Liver (tissue), 8 donors: ENCODE measurements at regions not wholly inside any gene's neighbourhood (a gene's known extent, or its start where the extent isn't known, plus 50 kb on each side); places are given as distances from the start of the nearest gene placed in this dataset.
"Not testable (repeated sequence)": the region's sequence is repeated elsewhere in the genome, so short reads cannot be mapped to it uniquely, and the experiment has no call there.

Experiments
- DNase-seq: peaks from one replicate; pipeline ENCODE4 v3.0.0-alpha.2; 2017; ENCODE audit warnings: low spot score
- H3K27ac ChIP-seq, 2 donors: one replicate each; pipeline ENCODE4 v1.7.0; 2013; ENCODE audit warnings: inconsistent platforms in 2 of 2, low read length in 2 of 2, control low read depth in 1 of 2, low read depth in 1 of 2, mild to moderate bottlenecking in 1 of 2
- H3K27me3 ChIP-seq, 4 donors: one replicate each; pipeline versions ENCODE4 v1.6.1 to v1.7.0; 2013; ENCODE audit warnings: low read length in 3 of 4, inconsistent platforms in 1 of 4, mild to moderate bottlenecking in 1 of 4, moderate library complexity in 1 of 4; ENCODE audit not compliant: control insufficient read depth in 4 of 4, insufficient read depth in 4 of 4
- H3K36me3 ChIP-seq, 4 donors: one replicate each; pipeline versions ENCODE4 v1.6.1 to v1.7.0; 2013; ENCODE audit warnings: low read length in 3 of 4, mild to moderate bottlenecking in 3 of 4, low read depth in 1 of 4, moderate library complexity in 1 of 4; ENCODE audit not compliant: control insufficient read depth in 4 of 4, insufficient read depth in 3 of 4
- H3K4me1 ChIP-seq, 4 donors: one replicate each; pipeline versions ENCODE4 v1.6.1 to v1.7.0; 2013; ENCODE audit warnings: low read length in 3 of 4, mild to moderate bottlenecking in 3 of 4, moderate library complexity in 1 of 4; ENCODE audit not compliant: control insufficient read depth in 4 of 4, insufficient read depth in 4 of 4
- H3K4me3 ChIP-seq, 3 donors: one replicate each; pipeline versions ENCODE4 v1.6.1 to v1.7.0; 2013; ENCODE audit warnings: low read length in 3 of 3, control low read depth in 1 of 3, low read depth in 1 of 3, mild to moderate bottlenecking in 1 of 3
- H3K9ac ChIP-seq, 2 donors: one replicate each; pipeline ENCODE4 v1.7.0; 2013; ENCODE audit warnings: low read length in 2 of 2, mild to moderate bottlenecking in 2 of 2, moderate library complexity in 2 of 2, control low read depth in 1 of 2, low read depth in 1 of 2
- H3K9me3 ChIP-seq, 4 donors: one replicate each; pipeline versions ENCODE4 v1.6.1 to v1.7.0; 2013; ENCODE audit warnings: low read length in 3 of 4; ENCODE audit not compliant: control insufficient read depth in 4 of 4
- CTCF ChIP-seq: fragments of 150-350 bp; IDR thresholded peaks from 2 replicates; pipeline ENCODE4 v1.5.1; 2017; ENCODE audit warnings: improper control_type of control experiment, low read depth, low read length; ENCODE audit not compliant: missing input control
- EGR1 ChIP-seq, 2 donors: IDR thresholded peaks; 2 replicates each; pipeline ENCODE4 v1.6.1; 2016 to 2018; ENCODE audit warnings: antibody characterized with exemption in 2 of 2, low read depth in 2 of 2
- FOXA1 ChIP-seq: IDR thresholded peaks from 2 replicates; pipeline ENCODE4 v1.6.1; 2016; ENCODE audit warnings: antibody characterized with exemption
- FOXA2 ChIP-seq: IDR thresholded peaks from 2 replicates; pipeline ENCODE4 v1.6.1; 2016; ENCODE audit warnings: antibody characterized with exemption
- GABPA ChIP-seq, 2 donors: IDR thresholded peaks in 1 of 2; conservative IDR thresholded peaks in 1 of 2; 2 replicates each; pipeline ENCODE4 v1.6.1; 2016; ENCODE audit warnings: antibody characterized with exemption in 2 of 2, mild to moderate bottlenecking in 1 of 2, moderate library complexity in 1 of 2
- HNF4A ChIP-seq, 2 donors: conservative IDR thresholded peaks; 2 replicates each; pipeline ENCODE4 v1.6.1; 2016; ENCODE audit warnings: antibody characterized with exemption in 2 of 2, mild to moderate bottlenecking in 2 of 2
- HNF4G ChIP-seq: IDR thresholded peaks from 2 replicates; pipeline ENCODE4 v1.6.1; 2016; ENCODE audit warnings: antibody characterized with exemption
- JUND ChIP-seq, 2 donors: IDR thresholded peaks; 2 replicates each; pipeline ENCODE4 v1.6.1; 2016; ENCODE audit warnings: antibody characterized with exemption in 2 of 2
- NR2F2 ChIP-seq: IDR thresholded peaks from 2 replicates; pipeline ENCODE4 v1.6.1; 2016; ENCODE audit warnings: antibody characterized with exemption
- RAD21 ChIP-seq, 2 donors: IDR thresholded peaks; 2 replicates each; pipeline ENCODE4 v1.6.1; 2016; ENCODE audit warnings: antibody characterized with exemption in 2 of 2, mild to moderate bottlenecking in 2 of 2
- RXRA ChIP-seq, 2 donors: IDR thresholded peaks; 2 replicates each; pipeline ENCODE4 v1.6.1; 2017 to 2018; ENCODE audit warnings: antibody characterized with exemption in 2 of 2, mild to moderate bottlenecking in 1 of 2
- SP1 ChIP-seq: IDR thresholded peaks from 2 replicates; pipeline ENCODE4 v1.6.1; 2018; ENCODE audit warnings: antibody characterized with exemption, mild to moderate bottlenecking
- TAF1 ChIP-seq: conservative IDR thresholded peaks from 2 replicates; pipeline ENCODE4 v1.6.1; 2016; ENCODE audit warnings: antibody characterized with exemption, mild to moderate bottlenecking
- YY1 ChIP-seq: IDR thresholded peaks from 2 replicates; pipeline ENCODE4 v1.6.1; 2016; ENCODE audit warnings: antibody characterized with exemption, mild to moderate bottlenecking
- ZBTB33 ChIP-seq: IDR thresholded peaks from 2 replicates; pipeline ENCODE4 v1.6.1; 2016; ENCODE audit warnings: antibody characterized with exemption
- whole genome bisulfite sequencing: extraction: QIAGEN DNeasy Blood & Tissue Kit; methylation state at CpG from one replicate; pipeline ENCODE4 v1.1.7; 2013; 5-methylcytosine and 5-hydroxymethylcytosine counted together
- TF ChIP-seq, protein P1 (sequence below): IDR thresholded peaks from 2 replicates; pipeline ENCODE4 v1.6.1; 2016; ENCODE audit warnings: antibody characterized with exemption
- TF ChIP-seq, protein P2 (sequence below): IDR thresholded peaks from 2 replicates; pipeline ENCODE4 v1.6.1; 2016; ENCODE audit warnings: antibody characterized with exemption
- TF ChIP-seq, protein P3 (sequence below): IDR thresholded peaks from 2 replicates; pipeline ENCODE4 v1.6.1; 2016; ENCODE audit warnings: antibody characterized with exemption, mild to moderate bottlenecking
- donor health status: healthy.
- donor health status: healthy.
- donor health status: healthy.
- donor health status: healthy.
- donor health status: healthy.

- TF ChIP-seq SP1 (no peak), TAF1 (no peak), CTCF (no peak)
- TF ChIP-seq, protein P1, sequence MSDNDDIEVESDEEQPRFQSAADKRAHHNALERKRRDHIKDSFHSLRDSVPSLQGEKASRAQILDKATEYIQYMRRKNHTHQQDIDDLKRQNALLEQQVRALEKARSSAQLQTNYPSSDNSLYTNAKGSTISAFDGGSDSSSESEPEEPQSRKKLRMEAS = no peak
- H3K27me3 ChIP-seq = no peaks in the 10 kb centered on the region
- H3K9me3 ChIP-seq = no peaks in the 10 kb centered on the region
- H3K36me3 ChIP-seq = no peaks in the 10 kb centered on the region
- DNase-seq = no peak
- H3K4me1 ChIP-seq = no peaks in the 10 kb centered on the region
- H3K27ac ChIP-seq = no peak overlapping the region
- H3K9ac ChIP-seq = no peak overlapping the region
- H3K4me3 ChIP-seq = no peak overlapping the region
- WGBS = 84% methylated on average over 6 of the region's 6 CpGs
These were observed 131.5 kb upstream of the LRATD1 start for GRCh38 chr2:14501061-14501460.

GRCh38 chr2:14506955-14507354, 125.6 kb upstream of the LRATD1 start:
- not testable (repeated sequence) for H3K9me3 ChIP-seq, H3K27ac ChIP-seq, H3K4me1 ChIP-seq, H3K36me3 ChIP-seq, H3K9ac ChIP-seq, DNase-seq, H3K27me3 ChIP-seq, H3K4me3 ChIP-seq
- WGBS = 91% methylated on average over 12 of the region's 12 CpGs

- Histone ChIP-seq H3K4me1 (no peaks in the 10 kb centered on the region), H3K9me3 (no peaks in the 10 kb centered on the region), H3K9ac (no peak overlapping the region), H3K27ac (no peak overlapping the region), H3K4me3 (no peak overlapping the region), H3K36me3 (no peaks in the 10 kb centered on the region), H3K27me3 (no peaks in the 10 kb centered on the region)
- TF ChIP-seq FOXA1 (no peak), ZBTB33 (no peak), YY1 (no peak), HNF4A (conservative IDR thresholded peaks at IDR 0.05) (no peak), GABPA (IDR thresholded peaks at IDR 0.05 in 1 of 2, conservative IDR thresholded peaks at IDR 0.05 in 1 of 2) (no peak), RXRA (IDR thresholded peaks at IDR 0.05) (no peak), HNF4G (no peak), FOXA2 (no peak), RAD21 (IDR thresholded peaks at IDR 0.05) (no peak), SP1 (no peak), CTCF (no peak), NR2F2 (no peak), EGR1 (IDR thresholded peaks at IDR 0.05; ENCODE audit: low read depth in 2 of 2) (no peak), JUND (IDR thresholded peaks at IDR 0.05) (no peak), TAF1 (no peak)
- TF ChIP-seq, protein P1 = no peak
- TF ChIP-seq, protein P2, sequence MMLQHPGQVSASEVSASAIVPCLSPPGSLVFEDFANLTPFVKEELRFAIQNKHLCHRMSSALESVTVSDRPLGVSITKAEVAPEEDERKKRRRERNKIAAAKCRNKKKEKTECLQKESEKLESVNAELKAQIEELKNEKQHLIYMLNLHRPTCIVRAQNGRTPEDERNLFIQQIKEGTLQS = no peak
- TF ChIP-seq, protein P3, sequence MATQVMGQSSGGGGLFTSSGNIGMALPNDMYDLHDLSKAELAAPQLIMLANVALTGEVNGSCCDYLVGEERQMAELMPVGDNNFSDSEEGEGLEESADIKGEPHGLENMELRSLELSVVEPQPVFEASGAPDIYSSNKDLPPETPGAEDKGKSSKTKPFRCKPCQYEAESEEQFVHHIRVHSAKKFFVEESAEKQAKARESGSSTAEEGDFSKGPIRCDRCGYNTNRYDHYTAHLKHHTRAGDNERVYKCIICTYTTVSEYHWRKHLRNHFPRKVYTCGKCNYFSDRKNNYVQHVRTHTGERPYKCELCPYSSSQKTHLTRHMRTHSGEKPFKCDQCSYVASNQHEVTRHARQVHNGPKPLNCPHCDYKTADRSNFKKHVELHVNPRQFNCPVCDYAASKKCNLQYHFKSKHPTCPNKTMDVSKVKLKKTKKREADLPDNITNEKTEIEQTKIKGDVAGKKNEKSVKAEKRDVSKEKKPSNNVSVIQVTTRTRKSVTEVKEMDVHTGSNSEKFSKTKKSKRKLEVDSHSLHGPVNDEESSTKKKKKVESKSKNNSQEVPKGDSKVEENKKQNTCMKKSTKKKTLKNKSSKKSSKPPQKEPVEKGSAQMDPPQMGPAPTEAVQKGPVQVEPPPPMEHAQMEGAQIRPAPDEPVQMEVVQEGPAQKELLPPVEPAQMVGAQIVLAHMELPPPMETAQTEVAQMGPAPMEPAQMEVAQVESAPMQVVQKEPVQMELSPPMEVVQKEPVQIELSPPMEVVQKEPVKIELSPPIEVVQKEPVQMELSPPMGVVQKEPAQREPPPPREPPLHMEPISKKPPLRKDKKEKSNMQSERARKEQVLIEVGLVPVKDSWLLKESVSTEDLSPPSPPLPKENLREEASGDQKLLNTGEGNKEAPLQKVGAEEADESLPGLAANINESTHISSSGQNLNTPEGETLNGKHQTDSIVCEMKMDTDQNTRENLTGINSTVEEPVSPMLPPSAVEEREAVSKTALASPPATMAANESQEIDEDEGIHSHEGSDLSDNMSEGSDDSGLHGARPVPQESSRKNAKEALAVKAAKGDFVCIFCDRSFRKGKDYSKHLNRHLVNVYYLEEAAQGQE = no peak
- 83% methylated on average over 4 of the region's 4 CpGs for WGBS
- DNase-seq = no peak
These were observed 121.0 kb upstream of the LRATD1 start for GRCh38 chr2:14511541-14511940.
